NB4 (cell line): ENCODE measurements at regions not wholly inside any gene's neighbourhood (a gene's known extent, or its start where the extent isn't known, plus 50 kb on each side); places are given as distances from the start of the nearest gene placed in this dataset.

Experiments
- CTCF ChIP-seq: IDR thresholded peaks from one replicate; pipeline ENCODE4 v1.5.1; 2012; ENCODE audit warnings: low read depth, low read length
- POLR2A ChIP-seq: IDR thresholded peaks from 2 replicates; pipeline ENCODE4 v1.6.1; 2011; ENCODE audit warnings: mild to moderate bottlenecking; ENCODE audit not compliant: insufficient read length; ENCODE audit errors: extremely low read depth

GRCh38 chr3:43895573-43895972 lies 204.8 kb downstream of the ABHD5 start:
- TF ChIP-seq CTCF (no peak), POLR2A (no peak)
